IMR-90 (cell line): ENCODE measurements at regions not wholly inside any gene's neighbourhood (a gene's known extent, or its start where the extent isn't known, plus 50 kb on each side); places are given as distances from the start of the nearest gene placed in this dataset.

Experiments used
- ATAC-seq: fragments of 200-7000 bp; cut with Tn5 transposase; 2 replicates; pipeline ENCODE4 v1.9.1; 2020; ENCODE audit warnings: low read depth, mild to moderate bottlenecking, moderate library complexity
- BruUV-seq: library from RNA; stranded (reverse); fragments of 400-500 nt; replicated peaks from 2 replicates; lab custom pipeline; 2021; lab: Mats Ljungman, UMichigan
- CTCF ChIA-PET: fragments of 300-600 bp; formaldehyde crosslinking; extraction: SDS; loops from one replicate; lab custom pipeline; 2021; ENCODE audit warnings: antibody characterized with exemption; lab: Yijun Ruan, JAX
- POLR2A ChIA-PET: fragments of 300-600 bp; sonication (Branson Sonifier 250); formaldehyde crosslinking; loops from one replicate; lab custom pipeline; 2022; ENCODE audit warnings: antibody characterized with exemption; ENCODE audit not compliant: unreplicated experiment; lab: Charles Lee
- DNase-seq: peaks from one replicate; pipeline ENCODE4 v3.0.0; 2013
- H2AFZ ChIP-seq: replicated peaks from 2 replicates; pipeline ENCODE3; 2013; ENCODE audit warnings: low read length, mild to moderate bottlenecking; ENCODE audit not compliant: poor library complexity
- H2AK5ac ChIP-seq: 2 replicates; pipeline ENCODE4 v1.6.1; 2013; ENCODE audit warnings: low read depth, low read length, inconsistent platforms
- H2AK9ac ChIP-seq: replicated peaks from 2 replicates; pipeline ENCODE3; 2013; ENCODE audit warnings: mild to moderate bottlenecking, low read depth, low read length, moderate library complexity; ENCODE audit not compliant: poor library complexity
- H2BK120ac ChIP-seq: 2 replicates; pipeline ENCODE4 v1.6.1; 2013; ENCODE audit warnings: low read depth, low read length, inconsistent platforms
- H2BK15ac ChIP-seq: 3 replicates; pipeline ENCODE4 v1.6.1; 2013; ENCODE audit warnings: low read depth, low read length, inconsistent platforms
- H2BK20ac ChIP-seq: 2 replicates; pipeline ENCODE4 v1.6.1; 2013; ENCODE audit warnings: low read depth, mild to moderate bottlenecking, inconsistent platforms, low read length, moderate library complexity
- H2BK5ac ChIP-seq: 2 replicates; pipeline ENCODE4 v1.6.1; 2013; ENCODE audit warnings: mild to moderate bottlenecking, low read depth, low read length, inconsistent platforms; ENCODE audit not compliant: poor library complexity, severe bottlenecking
- H3K14ac ChIP-seq: replicated peaks from 2 replicates; pipeline ENCODE4 v1.6.1; 2013; ENCODE audit warnings: low read depth, low read length, inconsistent platforms
- H3K18ac ChIP-seq: 2 replicates; pipeline ENCODE4 v1.6.1; 2013; ENCODE audit warnings: low read depth, low read length, control low read depth
- H3K23ac ChIP-seq: 2 replicates; pipeline ENCODE4 v1.6.1; 2013; ENCODE audit warnings: low read depth, low read length, inconsistent platforms
- H3K27ac ChIP-seq: 2 replicates; pipeline ENCODE4 v1.5.1; 2013; ENCODE audit warnings: mild to moderate bottlenecking, control low read depth, low read length; ENCODE audit not compliant: insufficient read depth
- H3K27me3 ChIP-seq: 2 replicates; pipeline ENCODE4 v1.6.1; 2013; ENCODE audit warnings: low read length; ENCODE audit not compliant: control insufficient read depth, insufficient read depth
- H3K36me3 ChIP-seq: 2 replicates; pipeline ENCODE4 v1.6.1; 2013; ENCODE audit warnings: low read length, mixed read lengths; ENCODE audit not compliant: control insufficient read depth, insufficient read depth
- H3K4ac ChIP-seq: 2 replicates; pipeline ENCODE4 v1.6.1; 2013; ENCODE audit warnings: low read depth, low read length, inconsistent platforms
- H3K4me1 ChIP-seq: 2 replicates; pipeline ENCODE4 v1.6.1; 2013; ENCODE audit warnings: low read length, mixed read lengths; ENCODE audit not compliant: control insufficient read depth, insufficient read depth
- H3K4me2 ChIP-seq: 2 replicates; pipeline ENCODE4 v1.6.1; 2013; ENCODE audit warnings: low read depth, mild to moderate bottlenecking, control low read depth, low read length, moderate library complexity
- H3K4me3 ChIP-seq: 2 replicates; pipeline ENCODE4 v1.5.1; 2013; ENCODE audit warnings: low read depth, mild to moderate bottlenecking, control low read depth, low read length, moderate library complexity; ENCODE audit not compliant: insufficient read depth
- H3K56ac ChIP-seq: 2 replicates; pipeline ENCODE4 v1.6.1; 2013; ENCODE audit warnings: low read length, inconsistent platforms; ENCODE audit not compliant: insufficient read depth; ENCODE audit errors: extremely low read depth
- H3K79me1 ChIP-seq, 2 experiments: 2 replicates each; pipeline ENCODE4 v1.6.1; 2013; ENCODE audit warnings: low read length in 2 of 2, inconsistent platforms in 1 of 2, low read depth in 1 of 2
- H3K9ac ChIP-seq: 2 replicates; pipeline ENCODE4 v1.6.1; 2013; ENCODE audit warnings: low read depth, low read length, control low read depth
- H3K9me1 ChIP-seq: 2 replicates; pipeline ENCODE4 v1.6.1; 2013; ENCODE audit warnings: low read length, inconsistent platforms; ENCODE audit not compliant: insufficient read depth
- H3K9me3 ChIP-seq: 2 replicates; pipeline ENCODE4 v1.6.1; 2013; ENCODE audit warnings: low read length; ENCODE audit not compliant: control insufficient read depth, insufficient read depth
- H4K20me1 ChIP-seq: 2 replicates; pipeline ENCODE4 v1.6.1; 2013; ENCODE audit warnings: low read length, inconsistent platforms; ENCODE audit not compliant: insufficient read depth
- H4K5ac ChIP-seq: 2 replicates; pipeline ENCODE4 v1.6.1; 2013; ENCODE audit warnings: mild to moderate bottlenecking, low read depth, low read length, control low read depth
- H4K8ac ChIP-seq, 2 experiments: 2 replicates each; pipeline ENCODE4 v1.6.1; 2013; ENCODE audit warnings: low read depth in 2 of 2, low read length in 2 of 2, control low read depth in 1 of 2, inconsistent platforms in 1 of 2
- H4K91ac ChIP-seq: 2 replicates; pipeline ENCODE4 v1.6.1; 2013; ENCODE audit warnings: low read depth, low read length, inconsistent platforms; ENCODE audit not compliant: insufficient read depth
- CEBPB ChIP-seq: IDR thresholded peaks from 2 replicates; pipeline ENCODE4 v1.6.1; 2012; ENCODE audit warnings: low read depth, low read length, improper control_type of control experiment
- RAD21 ChIP-seq: IDR thresholded peaks from 2 replicates; pipeline ENCODE4 v1.6.1; 2012; ENCODE audit warnings: low read length, improper control_type of control experiment
- dilution Hi-C: fragments of 300-500 bp; cut with HindIII; formaldehyde crosslinking; loops from one replicate; pipeline ENCODE4 v1.14.3; 2018; ENCODE audit warnings: low sequenced_read_pairs; ENCODE audit not compliant: unreplicated experiment
- in situ Hi-C: fragments of 300-500 bp; cut with MboI; formaldehyde crosslinking; loops from 3 replicates; pipeline ENCODE4 v1.14.3; 2019; ENCODE audit warnings: low sequenced_read_pairs, inconsistent platforms, mixed read lengths
- intact Hi-C: fragments of 100-400 bp; cut with micrococcal nuclease; formaldehyde crosslinking; loops from 2 replicates; pipeline ENCODE4 v1.10.0; 2022

DNA sequence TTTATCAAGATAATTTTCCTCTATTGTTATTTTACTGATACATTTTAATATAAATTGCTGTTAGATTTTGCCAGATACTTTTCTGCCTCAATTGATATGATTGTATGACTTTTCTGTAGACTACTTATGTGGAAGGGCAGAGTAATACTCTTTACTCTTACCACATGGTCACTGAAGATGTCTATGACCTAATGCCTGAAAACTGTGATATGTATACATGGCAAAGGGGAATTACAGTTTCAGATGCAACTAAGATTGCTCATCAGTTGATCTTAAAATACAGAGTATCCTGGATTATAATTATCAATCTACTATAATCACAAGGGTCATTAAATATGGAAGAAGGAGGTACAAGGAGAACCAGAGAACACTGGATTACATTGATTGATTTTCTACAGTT, 1528.0 kb downstream of the BRINP3 start:
- 0 out of 2 replicates have a peak overlapping the region, but pooled peaks have one; percentile 59 for H2BK120ac ChIP-seq
- TF ChIP-seq RAD21 (no peak), CEBPB (peak; percentile 44; the same call in 1 of the 2 replicates)
- no peaks in the 10 kb centered on the region for H3K9me3 ChIP-seq
- no peak overlapping the region for H3K23ac ChIP-seq
- H4K20me1 ChIP-seq = no peaks in the 10 kb centered on the region
- no peaks in the 10 kb centered on the region for H3K36me3 ChIP-seq
- in situ Hi-C loops (no loop called here), intact Hi-C loops (no loop called here), dilution Hi-C loops (no loop called here)
- ATAC-seq = peak; percentile 87
- no TSS peak for BruUV-seq
- H3K4me2 ChIP-seq = no peak overlapping the region; the same call in 1 of the 2 replicates
- no peaks in the 10 kb centered on the region for H3K79me1 ChIP-seq
- no peak overlapping the region for H3K14ac ChIP-seq
- H3K9me1 ChIP-seq = no peaks in the 10 kb centered on the region
- no peaks in the 10 kb centered on the region for H3K27me3 ChIP-seq
- no peaks in the 10 kb centered on the region for H3K4me1 ChIP-seq
- no peak overlapping the region for H4K91ac ChIP-seq
- H2BK5ac ChIP-seq = peak overlapping the region; percentile 70
- no peak overlapping the region for H2BK20ac ChIP-seq
- H3K18ac ChIP-seq = no peak overlapping the region
- H2BK15ac ChIP-seq = no peak overlapping the region
- no peak overlapping the region for H3K56ac ChIP-seq
- H3K9ac ChIP-seq = no peak overlapping the region
- 0 out of 4 replicates have a peak overlapping the region, but pooled peaks of 1 of the 2 experiments have one; percentile 9 for H4K8ac ChIP-seq
- no peak overlapping the region for H2AK5ac ChIP-seq
- POLR2A ChIA-PET = no interaction called here
- DNase-seq = peak; percentile 86
- no peak overlapping the region for H3K4ac ChIP-seq
- H4K5ac ChIP-seq = no peak overlapping the region
- H3K4me3 ChIP-seq = no peak overlapping the region
- H2AFZ ChIP-seq = no peak overlapping the region
- no peak overlapping the region for H3K27ac ChIP-seq
- CTCF ChIA-PET = no interaction called here
- H2AK9ac ChIP-seq = no peak overlapping the region
